ENCODE measurements at regions not wholly inside any gene's neighbourhood (a gene's known extent, or its start where the extent isn't known, plus 50 kb on each side); places are given as distances from the start of the nearest gene placed in this dataset.
A peak's percentile ranks its signal among the peaks of the same experiment; 100 is the strongest.

DNA sequence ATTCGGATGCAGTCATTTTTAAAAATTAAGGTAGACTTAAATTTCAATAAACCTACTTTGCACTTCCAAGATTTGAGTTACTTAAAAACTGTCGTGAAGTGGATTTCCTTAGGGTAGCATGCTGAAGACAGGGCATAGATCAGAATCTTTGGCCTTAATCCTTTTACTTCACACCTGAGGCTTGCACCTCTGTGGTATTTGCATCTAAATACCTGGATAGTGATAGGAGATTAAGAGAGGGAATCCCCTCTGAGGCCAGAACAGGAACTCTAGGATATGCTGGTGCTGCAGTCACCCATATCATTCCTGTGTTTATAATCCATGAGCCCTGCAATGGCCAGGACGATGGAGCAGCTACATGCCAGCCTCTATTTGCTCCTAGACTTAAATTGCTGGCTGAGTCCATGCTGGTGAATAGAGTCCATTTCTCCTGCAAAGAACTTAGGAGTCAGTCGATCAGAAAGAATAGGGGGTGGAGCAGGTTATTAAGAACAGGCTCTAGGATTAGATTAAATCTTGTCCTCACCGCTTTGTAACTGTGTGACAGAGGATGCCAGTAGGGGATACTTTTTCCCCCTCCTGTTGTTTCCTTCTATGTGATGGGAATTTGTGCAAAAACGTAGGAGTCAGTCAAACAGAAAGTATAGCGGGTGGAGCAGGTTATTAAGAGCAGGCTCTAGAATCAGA is 333.6 kb downstream of the DUSP10 start:
- no peak overlapping the region for H2AFZ ChIP-seq (ENCODE audit: control insufficient read depth, low read length)
- H3K4me2 ChIP-seq (ENCODE audit: control insufficient read depth, extremely low read depth, insufficient read depth, low read depth, low read length): no peak overlapping the region
- H3K4me1 ChIP-seq (ENCODE audit: control insufficient read depth, extremely low read depth, insufficient read depth, low read length): no peaks in the 10 kb centered on the region
- no peak overlapping the region for H3K27ac ChIP-seq (ENCODE audit: control insufficient read depth, insufficient read depth, low read length)
- H3K36me3 ChIP-seq (ENCODE audit: control insufficient read depth in 2 of 2, extremely low read depth in 1 of 2, insufficient read depth in 2 of 2, low read length in 2 of 2): no peaks in the 10 kb centered on the region
- H3K79me2 ChIP-seq (ENCODE audit: control insufficient read depth, insufficient read depth, low read length): no peaks in the 10 kb centered on the region
- FAIRE-seq (no peak), DNase-seq (ENCODE audit: low read depth, low spot score) (no peak)
- H3K9me3 ChIP-seq (ENCODE audit: control insufficient read depth, low read depth, low read length): no peaks in the 10 kb centered on the region
- TF ChIP-seq, protein P1, sequence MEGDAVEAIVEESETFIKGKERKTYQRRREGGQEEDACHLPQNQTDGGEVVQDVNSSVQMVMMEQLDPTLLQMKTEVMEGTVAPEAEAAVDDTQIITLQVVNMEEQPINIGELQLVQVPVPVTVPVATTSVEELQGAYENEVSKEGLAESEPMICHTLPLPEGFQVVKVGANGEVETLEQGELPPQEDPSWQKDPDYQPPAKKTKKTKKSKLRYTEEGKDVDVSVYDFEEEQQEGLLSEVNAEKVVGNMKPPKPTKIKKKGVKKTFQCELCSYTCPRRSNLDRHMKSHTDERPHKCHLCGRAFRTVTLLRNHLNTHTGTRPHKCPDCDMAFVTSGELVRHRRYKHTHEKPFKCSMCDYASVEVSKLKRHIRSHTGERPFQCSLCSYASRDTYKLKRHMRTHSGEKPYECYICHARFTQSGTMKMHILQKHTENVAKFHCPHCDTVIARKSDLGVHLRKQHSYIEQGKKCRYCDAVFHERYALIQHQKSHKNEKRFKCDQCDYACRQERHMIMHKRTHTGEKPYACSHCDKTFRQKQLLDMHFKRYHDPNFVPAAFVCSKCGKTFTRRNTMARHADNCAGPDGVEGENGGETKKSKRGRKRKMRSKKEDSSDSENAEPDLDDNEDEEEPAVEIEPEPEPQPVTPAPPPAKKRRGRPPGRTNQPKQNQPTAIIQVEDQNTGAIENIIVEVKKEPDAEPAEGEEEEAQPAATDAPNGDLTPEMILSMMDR (optimal IDR thresholded peaks at IDR 0.05 in 1 of 3, IDR thresholded peaks at IDR 0.05 in 1 of 3, conservative IDR thresholded peaks at IDR 0.05 in 1 of 3; ENCODE audit: extremely low read depth in 1 of 3, insufficient read depth in 2 of 3, low read length in 3 of 3): no peak
- TF ChIP-seq EZH2 (IDR thresholded peaks at IDR 0.05; ENCODE audit: low read length): no peak
- no peaks in the 10 kb centered on the region for H3K9me1 ChIP-seq (ENCODE audit: control insufficient read depth, extremely low read depth, insufficient read depth, low read length)
- no peak overlapping the region for H3K4me3 ChIP-seq (ENCODE audit: control insufficient read depth in 2 of 3, extremely low read depth in 1 of 3, insufficient read depth in 2 of 3, low read depth in 1 of 3, low read length in 3 of 3)
- H3K9ac ChIP-seq (ENCODE audit: control insufficient read depth, extremely low read depth, insufficient read depth, low read length): no peak overlapping the region
- dilution Hi-C loops (cut with MboI; ENCODE audit: extremely low pct_ligation_motif_present, low sequenced_read_pairs): no loop called here
- no peaks in the 10 kb centered on the region for H4K20me1 ChIP-seq (ENCODE audit: control insufficient read depth, extremely low read depth, insufficient read depth, low read length)
- no peaks in the 10 kb centered on the region for H3K27me3 ChIP-seq (ENCODE audit: control insufficient read depth, extremely low read depth, insufficient read depth, low read length)

DNA sequence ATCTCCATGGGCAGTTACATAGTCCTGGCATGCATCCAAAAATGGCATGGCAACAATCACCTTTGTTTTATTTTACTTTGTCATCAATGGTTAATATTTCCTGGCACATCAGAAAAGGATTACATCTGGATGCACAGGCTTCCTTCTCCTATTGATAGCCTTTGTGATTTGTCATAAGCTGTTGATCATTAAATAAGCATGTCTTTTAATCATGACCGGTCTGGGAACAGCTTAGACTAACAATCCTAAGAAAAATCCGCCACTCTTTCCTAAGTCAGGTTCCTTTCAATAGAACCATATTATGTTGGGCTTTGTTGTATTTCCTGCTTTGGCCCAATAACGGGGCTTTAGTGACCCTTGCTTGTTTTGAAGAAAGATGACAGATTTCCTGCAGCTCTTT is 330.6 kb downstream of the DUSP10 start:
- DNase-seq (ENCODE audit: low read depth, low spot score): no peak
- TF ChIP-seq EZH2 (IDR thresholded peaks at IDR 0.05; ENCODE audit: low read length): no peak
- TF ChIP-seq, protein P1 (optimal IDR thresholded peaks at IDR 0.05 in 1 of 3, IDR thresholded peaks at IDR 0.05 in 1 of 3, conservative IDR thresholded peaks at IDR 0.05 in 1 of 3; ENCODE audit: extremely low read depth in 1 of 3, insufficient read depth in 2 of 3, low read length in 3 of 3): no peak
- dilution Hi-C loops (cut with MboI; ENCODE audit: extremely low pct_ligation_motif_present, low sequenced_read_pairs): no loop called here
- no peaks in the 10 kb centered on the region for H4K20me1 ChIP-seq (ENCODE audit: control insufficient read depth, extremely low read depth, insufficient read depth, low read length)
- H3K9me1 ChIP-seq (ENCODE audit: control insufficient read depth, extremely low read depth, insufficient read depth, low read length): no peaks in the 10 kb centered on the region
- H3K27me3 ChIP-seq (ENCODE audit: control insufficient read depth, extremely low read depth, insufficient read depth, low read length): no peaks in the 10 kb centered on the region
- no peaks in the 10 kb centered on the region for H3K79me2 ChIP-seq (ENCODE audit: control insufficient read depth, insufficient read depth, low read length)
- no peak overlapping the region for H3K4me2 ChIP-seq (ENCODE audit: control insufficient read depth, extremely low read depth, insufficient read depth, low read depth, low read length)
- FAIRE-seq: peak; percentile 34
- no peak overlapping the region for H3K9ac ChIP-seq (ENCODE audit: control insufficient read depth, extremely low read depth, insufficient read depth, low read length)
- no peak overlapping the region for H3K4me3 ChIP-seq (ENCODE audit: control insufficient read depth in 2 of 3, extremely low read depth in 1 of 3, insufficient read depth in 2 of 3, low read depth in 1 of 3, low read length in 3 of 3)
- H2AFZ ChIP-seq (ENCODE audit: control insufficient read depth, low read length): no peak overlapping the region
- H3K9me3 ChIP-seq (ENCODE audit: control insufficient read depth, low read depth, low read length): no peaks in the 10 kb centered on the region
- H3K4me1 ChIP-seq (ENCODE audit: control insufficient read depth, extremely low read depth, insufficient read depth, low read length): no peaks in the 10 kb centered on the region
- no peak overlapping the region for H3K27ac ChIP-seq (ENCODE audit: control insufficient read depth, insufficient read depth, low read length)
- no peaks in the 10 kb centered on the region for H3K36me3 ChIP-seq (ENCODE audit: control insufficient read depth in 2 of 2, extremely low read depth in 1 of 2, insufficient read depth in 2 of 2, low read length in 2 of 2)
